ENCODE measurements at regions not wholly inside any gene's neighbourhood (a gene's known extent, or its start where the extent isn't known, plus 50 kb on each side); places are given as distances from the start of the nearest gene placed in this dataset.

DNA sequence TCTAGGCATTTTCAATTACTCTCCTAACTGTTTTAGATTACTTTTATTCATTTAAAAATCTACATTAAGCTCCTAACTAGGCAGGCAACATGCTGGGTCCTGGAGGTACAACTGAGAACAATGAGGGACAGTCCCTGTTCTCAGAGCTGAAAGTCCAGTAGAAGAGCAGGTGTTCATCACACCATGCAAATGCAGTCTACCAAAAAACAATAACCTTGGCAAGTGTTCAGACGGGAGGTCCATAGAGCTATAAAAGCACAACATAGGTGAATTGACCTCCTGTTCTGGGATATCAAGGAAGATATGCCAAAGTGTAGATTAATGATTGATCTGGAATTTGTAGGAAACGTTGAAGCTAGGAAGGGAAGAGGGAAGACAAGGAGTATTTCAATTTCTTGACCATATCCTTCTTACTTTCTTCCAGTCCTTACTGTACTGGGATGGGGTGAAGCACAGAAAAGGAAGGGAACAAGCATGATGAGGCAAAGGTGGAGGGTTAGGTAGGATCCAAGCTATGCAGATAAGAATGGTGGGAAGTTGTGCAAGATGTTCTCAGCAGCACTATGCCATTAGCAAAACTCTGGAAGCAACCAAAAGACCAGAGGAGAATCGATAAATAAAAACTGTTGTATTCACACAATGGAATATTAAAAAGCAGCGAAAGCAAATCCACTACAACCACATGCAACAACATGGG, 485.7 kb upstream of the JARID2 start:
- Histone ChIP-seq H3K36me3 (ENCODE audit: control insufficient read depth in 3 of 3, insufficient read depth in 3 of 3, low read length in 3 of 3) (no peaks in the 10 kb centered on the region), H3K27ac (ENCODE audit: low read depth, low read length) (no peak overlapping the region), H3K9me3 (ENCODE audit: control insufficient read depth in 3 of 3, low read length in 3 of 3) (no peaks in the 10 kb centered on the region), H3K4me3 (ENCODE audit: low read length in 3 of 3) (no peak overlapping the region), H3K27me3 (ENCODE audit: control insufficient read depth in 3 of 3, insufficient read depth in 3 of 3, low read length in 3 of 3) (no peaks in the 10 kb centered on the region), H3K4me1 (ENCODE audit: control insufficient read depth in 3 of 3, insufficient read depth in 3 of 3, low read length in 3 of 3) (no peaks in the 10 kb centered on the region), H3K9ac (ENCODE audit: low read depth in 1 of 3, low read length in 3 of 3) (no peak overlapping the region)

DNA sequence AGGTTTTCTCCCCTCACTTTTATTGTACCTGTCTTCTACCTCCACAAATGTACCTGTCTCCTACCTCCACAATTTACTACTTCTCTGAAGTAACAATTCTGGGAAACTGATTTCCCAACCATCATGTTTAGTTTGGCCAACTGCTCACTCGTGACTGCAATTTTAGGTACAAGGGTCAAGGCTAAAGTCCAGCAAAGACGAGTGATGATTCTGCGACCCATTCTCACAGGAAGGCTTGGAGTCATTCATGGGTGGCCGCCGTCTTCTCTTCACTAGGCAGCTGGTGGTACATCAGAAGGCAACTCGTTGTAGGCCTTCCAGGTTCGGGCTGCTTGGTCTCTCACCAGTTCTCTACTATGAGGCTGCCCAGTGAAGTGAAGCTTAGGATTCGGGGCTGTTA, 483.8 kb upstream of the JARID2 start:
- Histone ChIP-seq H3K36me3 (ENCODE audit: control insufficient read depth in 3 of 3, insufficient read depth in 3 of 3, low read length in 3 of 3) (no peaks in the 10 kb centered on the region), H3K4me1 (ENCODE audit: control insufficient read depth in 3 of 3, insufficient read depth in 3 of 3, low read length in 3 of 3) (no peaks in the 10 kb centered on the region), H3K9ac (ENCODE audit: low read depth in 1 of 3, low read length in 3 of 3) (no peak overlapping the region), H3K4me3 (ENCODE audit: low read length in 3 of 3) (no peak overlapping the region), H3K9me3 (ENCODE audit: control insufficient read depth in 3 of 3, low read length in 3 of 3) (no peaks in the 10 kb centered on the region), H3K27ac (ENCODE audit: low read depth, low read length) (no peak overlapping the region), H3K27me3 (ENCODE audit: control insufficient read depth in 3 of 3, insufficient read depth in 3 of 3, low read length in 3 of 3) (no peaks in the 10 kb centered on the region)

DNA sequence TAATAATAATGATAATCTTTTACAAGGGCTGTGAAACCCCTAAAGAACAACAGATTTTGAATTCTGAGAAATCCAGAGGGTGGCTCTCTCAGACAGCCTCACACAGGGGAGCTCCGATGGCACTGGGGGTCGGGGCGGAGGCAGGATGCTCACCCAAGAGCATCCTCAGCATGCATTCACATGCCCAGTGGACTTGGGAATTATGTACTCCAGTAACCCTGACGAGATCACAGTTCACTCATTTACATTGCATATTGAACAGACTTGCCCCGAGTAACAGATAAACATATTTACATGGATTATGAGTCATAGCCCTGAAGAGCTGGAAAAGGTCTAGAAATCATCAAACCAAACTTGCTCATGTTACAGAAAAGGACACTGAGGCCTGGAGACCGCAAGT, 482.7 kb upstream of the JARID2 start:
- Histone ChIP-seq H3K27me3 (ENCODE audit: control insufficient read depth in 3 of 3, insufficient read depth in 3 of 3, low read length in 3 of 3) (no peaks in the 10 kb centered on the region), H3K9ac (ENCODE audit: low read depth in 1 of 3, low read length in 3 of 3) (no peak overlapping the region), H3K4me1 (ENCODE audit: control insufficient read depth in 3 of 3, insufficient read depth in 3 of 3, low read length in 3 of 3) (peaks cover 0 to 2% (median 0%) of the 10 kb centered on the region in 3 donors), H3K27ac (ENCODE audit: low read depth, low read length) (no peak overlapping the region), H3K4me3 (ENCODE audit: low read length in 3 of 3) (no peak overlapping the region), H3K9me3 (ENCODE audit: control insufficient read depth in 3 of 3, low read length in 3 of 3) (no peaks in the 10 kb centered on the region), H3K36me3 (ENCODE audit: control insufficient read depth in 3 of 3, insufficient read depth in 3 of 3, low read length in 3 of 3) (no peaks in the 10 kb centered on the region)

GRCh38 chr6:14763616-14764015, 482.3 kb upstream of the JARID2 start:
- no peak overlapping the region for H3K27ac ChIP-seq (ENCODE audit: low read depth, low read length)
- H3K27me3 ChIP-seq (ENCODE audit: control insufficient read depth in 3 of 3, insufficient read depth in 3 of 3, low read length in 3 of 3), result no peaks in the 10 kb centered on the region
- peaks cover 0 to 2% (median 0%) of the 10 kb centered on the region in 3 donors for H3K4me1 ChIP-seq (ENCODE audit: control insufficient read depth in 3 of 3, insufficient read depth in 3 of 3, low read length in 3 of 3)
- H3K9ac ChIP-seq (ENCODE audit: low read depth in 1 of 3, low read length in 3 of 3), result no peak overlapping the region
- no peak overlapping the region for H3K4me3 ChIP-seq (ENCODE audit: low read length in 3 of 3)
- H3K9me3 ChIP-seq (ENCODE audit: control insufficient read depth in 3 of 3, low read length in 3 of 3), result no peaks in the 10 kb centered on the region
- H3K36me3 ChIP-seq (ENCODE audit: control insufficient read depth in 3 of 3, insufficient read depth in 3 of 3, low read length in 3 of 3), result no peaks in the 10 kb centered on the region

GRCh38 chr6:14765106-14765505, 480.8 kb upstream of the JARID2 start:
- Histone ChIP-seq H3K9ac (ENCODE audit: low read depth in 1 of 3, low read length in 3 of 3) (no peak overlapping the region), H3K4me3 (ENCODE audit: low read length in 3 of 3) (no peak overlapping the region), H3K27ac (ENCODE audit: low read depth, low read length) (no peak overlapping the region), H3K4me1 (ENCODE audit: control insufficient read depth in 3 of 3, insufficient read depth in 3 of 3, low read length in 3 of 3) (peaks cover 0 to 3% (median 0%) of the 10 kb centered on the region in 3 donors), H3K27me3 (ENCODE audit: control insufficient read depth in 3 of 3, insufficient read depth in 3 of 3, low read length in 3 of 3) (no peaks in the 10 kb centered on the region), H3K36me3 (ENCODE audit: control insufficient read depth in 3 of 3, insufficient read depth in 3 of 3, low read length in 3 of 3) (no peaks in the 10 kb centered on the region), H3K9me3 (ENCODE audit: control insufficient read depth in 3 of 3, low read length in 3 of 3) (no peaks in the 10 kb centered on the region)

DNA sequence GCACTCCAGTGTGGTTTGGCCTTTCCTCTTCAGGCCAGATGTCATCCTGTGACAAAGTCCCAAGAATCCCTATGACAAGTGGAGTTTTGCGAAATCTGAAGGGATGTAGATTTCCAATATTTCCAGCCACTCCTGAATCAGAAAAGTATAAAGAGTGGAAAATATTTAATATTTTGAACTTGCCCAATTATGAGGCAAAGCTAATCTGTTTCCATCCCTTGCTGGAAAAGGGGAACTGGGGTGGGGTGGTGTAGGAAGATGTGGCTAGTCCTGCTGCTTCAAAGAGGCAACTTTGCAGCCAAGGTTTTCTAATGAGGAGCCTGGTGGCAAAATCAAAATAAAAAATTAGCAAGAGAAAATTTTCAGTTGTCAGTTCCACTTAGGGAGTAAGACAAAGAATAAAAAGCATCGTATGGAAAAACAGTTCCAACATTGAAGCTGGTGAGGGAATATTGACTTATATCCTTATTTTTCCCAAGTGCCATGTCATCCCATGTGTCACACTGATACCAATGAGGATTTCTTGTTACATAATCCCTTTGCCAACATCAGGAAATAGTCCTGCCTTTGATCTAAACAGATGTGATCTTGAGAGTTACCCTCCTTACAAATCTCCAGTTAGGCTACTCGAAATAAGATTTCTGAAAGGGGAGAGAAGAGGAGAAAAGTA, 480.0 kb upstream of the JARID2 start:
- H3K4me3 ChIP-seq (ENCODE audit: low read length in 3 of 3), result no peak overlapping the region
- no peaks in the 10 kb centered on the region for H3K27me3 ChIP-seq (ENCODE audit: control insufficient read depth in 3 of 3, insufficient read depth in 3 of 3, low read length in 3 of 3)
- H3K36me3 ChIP-seq (ENCODE audit: control insufficient read depth in 3 of 3, insufficient read depth in 3 of 3, low read length in 3 of 3), result no peaks in the 10 kb centered on the region
- peaks cover 0 to 5% (median 0%) of the 10 kb centered on the region in 3 donors for H3K4me1 ChIP-seq (ENCODE audit: control insufficient read depth in 3 of 3, insufficient read depth in 3 of 3, low read length in 3 of 3)
- H3K9ac ChIP-seq (ENCODE audit: low read depth in 1 of 3, low read length in 3 of 3), result no peak overlapping the region
- no peak overlapping the region for H3K27ac ChIP-seq (ENCODE audit: low read depth, low read length)
- H3K9me3 ChIP-seq (ENCODE audit: control insufficient read depth in 3 of 3, low read length in 3 of 3), result no peaks in the 10 kb centered on the region

GRCh38 chr6:14766391-14766994, 479.4 kb upstream of the JARID2 start:
- Histone ChIP-seq H3K9ac (ENCODE audit: low read depth in 1 of 3, low read length in 3 of 3) (no peak overlapping the region), H3K27ac (ENCODE audit: low read depth, low read length) (no peak overlapping the region), H3K4me3 (ENCODE audit: low read length in 3 of 3) (no peak overlapping the region), H3K9me3 (ENCODE audit: control insufficient read depth in 3 of 3, low read length in 3 of 3) (no peaks in the 10 kb centered on the region), H3K36me3 (ENCODE audit: control insufficient read depth in 3 of 3, insufficient read depth in 3 of 3, low read length in 3 of 3) (no peaks in the 10 kb centered on the region), H3K4me1 (ENCODE audit: control insufficient read depth in 3 of 3, insufficient read depth in 3 of 3, low read length in 3 of 3) (peaks cover 0 to 5% (median 0%) of the 10 kb centered on the region in 3 donors), H3K27me3 (ENCODE audit: control insufficient read depth in 3 of 3, insufficient read depth in 3 of 3, low read length in 3 of 3) (no peaks in the 10 kb centered on the region)

GRCh38 chr6:14767226-14767625, 478.6 kb upstream of the JARID2 start:
- H3K9ac ChIP-seq (ENCODE audit: low read depth in 1 of 3, low read length in 3 of 3), result no peak overlapping the region
- peaks cover 0 to 5% (median 0%) of the 10 kb centered on the region in 3 donors for H3K4me1 ChIP-seq (ENCODE audit: control insufficient read depth in 3 of 3, insufficient read depth in 3 of 3, low read length in 3 of 3)
- H3K27ac ChIP-seq (ENCODE audit: low read depth, low read length), result no peak overlapping the region
- H3K4me3 ChIP-seq (ENCODE audit: low read length in 3 of 3), result no peak overlapping the region
- H3K27me3 ChIP-seq (ENCODE audit: control insufficient read depth in 3 of 3, insufficient read depth in 3 of 3, low read length in 3 of 3), result no peaks in the 10 kb centered on the region
- H3K36me3 ChIP-seq (ENCODE audit: control insufficient read depth in 3 of 3, insufficient read depth in 3 of 3, low read length in 3 of 3), result no peaks in the 10 kb centered on the region
- H3K9me3 ChIP-seq (ENCODE audit: control insufficient read depth in 3 of 3, low read length in 3 of 3), result no peaks in the 10 kb centered on the region

DNA sequence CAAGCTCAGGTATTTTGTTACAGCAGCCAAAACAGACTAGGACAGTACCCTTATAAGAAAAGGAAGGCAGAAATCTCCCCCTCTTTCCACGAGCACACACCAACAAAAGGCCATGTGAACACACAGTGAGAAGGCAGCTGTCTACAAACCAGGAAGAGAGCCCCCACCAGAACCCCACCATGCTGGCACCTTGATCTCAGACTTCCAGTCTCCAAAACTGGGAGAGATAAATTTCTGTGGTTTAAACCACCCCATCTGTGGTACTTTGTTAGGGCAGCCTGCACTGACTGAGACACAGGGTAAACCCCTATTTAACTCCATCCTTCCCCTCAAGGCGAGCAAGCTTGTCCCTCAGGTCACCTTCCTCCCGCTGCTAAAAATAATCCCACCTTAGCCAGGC, 475.8 kb upstream of the JARID2 start:
- Histone ChIP-seq H3K27ac (ENCODE audit: low read depth, low read length) (no peak overlapping the region), H3K4me3 (ENCODE audit: low read length in 3 of 3) (no peak overlapping the region), H3K27me3 (ENCODE audit: control insufficient read depth in 3 of 3, insufficient read depth in 3 of 3, low read length in 3 of 3) (no peaks in the 10 kb centered on the region), H3K9ac (ENCODE audit: low read depth in 1 of 3, low read length in 3 of 3) (no peak overlapping the region), H3K9me3 (ENCODE audit: control insufficient read depth in 3 of 3, low read length in 3 of 3) (no peaks in the 10 kb centered on the region), H3K36me3 (ENCODE audit: control insufficient read depth in 3 of 3, insufficient read depth in 3 of 3, low read length in 3 of 3) (no peaks in the 10 kb centered on the region), H3K4me1 (ENCODE audit: control insufficient read depth in 3 of 3, insufficient read depth in 3 of 3, low read length in 3 of 3) (peaks cover 0 to 5% (median 0%) of the 10 kb centered on the region in 3 donors)

- H3K9me3 ChIP-seq (ENCODE audit: control insufficient read depth in 3 of 3, low read length in 3 of 3), result no peaks in the 10 kb centered on the region
- H3K36me3 ChIP-seq (ENCODE audit: control insufficient read depth in 3 of 3, insufficient read depth in 3 of 3, low read length in 3 of 3), result no peaks in the 10 kb centered on the region
- H3K4me3 ChIP-seq (ENCODE audit: low read length in 3 of 3), result no peak overlapping the region
- H3K4me1 ChIP-seq (ENCODE audit: control insufficient read depth in 3 of 3, insufficient read depth in 3 of 3, low read length in 3 of 3), result peaks cover 0 to 5% (median 0%) of the 10 kb centered on the region in 3 donors
- no peak overlapping the region for H3K9ac ChIP-seq (ENCODE audit: low read depth in 1 of 3, low read length in 3 of 3)
- H3K27ac ChIP-seq (ENCODE audit: low read depth, low read length), result no peak overlapping the region
- no peaks in the 10 kb centered on the region for H3K27me3 ChIP-seq (ENCODE audit: control insufficient read depth in 3 of 3, insufficient read depth in 3 of 3, low read length in 3 of 3)
Measured at GRCh38 chr6:14770572-14770971, 475.3 kb upstream of the JARID2 start.
